ENCODE measurements at regions not wholly inside any gene's neighbourhood (a gene's known extent, or its start where the extent isn't known, plus 50 kb on each side); places are given as distances from the start of the nearest gene placed in this dataset.
"Not testable (repeated sequence)": the region's sequence is repeated elsewhere in the genome, so short reads cannot be mapped to it uniquely, and the experiment has no call there.

- DNase-seq, result not testable (repeated sequence)
Observed at GRCh38 chr7:68887116-68887515, 711.2 kb upstream of the AUTS2 start.

- DNase-seq, result peak in 1 of 3 experiments; percentile 53
Observed at GRCh38 chr7:68888971-68889385, 709.3 kb upstream of the AUTS2 start.

- DNase-seq, result no peak
Observed at GRCh38 chr7:68892236-68892635, 706.0 kb upstream of the AUTS2 start.

- DNase-seq, result no peak
Observed at GRCh38 chr7:68893411-68893810, 704.9 kb upstream of the AUTS2 start.

GRCh38 chr7:68899156-68899555 lies 699.1 kb upstream of the AUTS2 start:
- DNase-seq, result not testable (repeated sequence)

GRCh38 chr7:68900096-68900495 lies 698.2 kb upstream of the AUTS2 start:
- no peak for DNase-seq

- DNase-seq, result no peak
Observed at GRCh38 chr7:68904630-68905029, 693.6 kb upstream of the AUTS2 start.

GRCh38 chr7:68911754-68912153 lies 686.5 kb upstream of the AUTS2 start:
- DNase-seq, result no peak

GRCh38 chr7:68914006-68914405 lies 684.3 kb upstream of the AUTS2 start:
- peak in 1 of 3 experiments; percentile 43 for DNase-seq

- no peak for DNase-seq
Observed at GRCh38 chr7:68917041-68917651, 681.1 kb upstream of the AUTS2 start.

- no peak for DNase-seq
Observed at GRCh38 chr7:68918621-68919020, 679.7 kb upstream of the AUTS2 start.

GRCh38 chr7:68922850-68923249 lies 675.4 kb upstream of the AUTS2 start:
- no peak for DNase-seq

- peak; percentile 1 to 85 (median 44) for DNase-seq
Observed at GRCh38 chr7:68925241-68925640, 673.0 kb upstream of the AUTS2 start.

- DNase-seq, result peak in 1 of 3 experiments; percentile 7
Observed at GRCh38 chr7:68929781-68930261, 668.5 kb upstream of the AUTS2 start.

GRCh38 chr7:68936471-68937035 lies 661.7 kb upstream of the AUTS2 start:
- peak in 1 of 3 experiments; percentile 76 for DNase-seq

- no peak for DNase-seq
Observed at GRCh38 chr7:68938151-68938550, 660.1 kb upstream of the AUTS2 start.

- DNase-seq, result no peak
Observed at GRCh38 chr7:68943786-68944185, 654.5 kb upstream of the AUTS2 start.

GRCh38 chr7:68955656-68956055 lies 642.6 kb upstream of the AUTS2 start:
- DNase-seq, result no peak

- DNase-seq, result no peak
Observed at GRCh38 chr7:68958571-68958970, 639.7 kb upstream of the AUTS2 start.

- DNase-seq, result no peak
Observed at GRCh38 chr7:68963552-68963951, 634.7 kb upstream of the AUTS2 start.

- no peak for DNase-seq
Observed at GRCh38 chr7:68964060-68964459, 634.2 kb upstream of the AUTS2 start.

- DNase-seq, result no peak
Observed at GRCh38 chr7:68965351-68965750, 632.9 kb upstream of the AUTS2 start.

- no peak for DNase-seq
Observed at GRCh38 chr7:68967598-68967997, 630.7 kb upstream of the AUTS2 start.

- no peak for DNase-seq
Observed at GRCh38 chr7:68969571-68969970, 628.7 kb upstream of the AUTS2 start.

Measured in NCI-H1417 (cell line).